HFF-Myc (cell line): ENCODE measurements at regions not wholly inside any gene's neighbourhood (a gene's known extent, or its start where the extent isn't known, plus 50 kb on each side); places are given as distances from the start of the nearest gene placed in this dataset.

Experiments
- DNase-seq: peaks from one replicate; pipeline ENCODE4 v3.0.0-alpha.2; 2011; ENCODE audit warnings: low read depth; ENCODE audit errors: extremely low read depth
- H3K4me3 ChIP-seq: replicated peaks from 2 replicates; pipeline ENCODE4 v1.5.1; 2011; ENCODE audit warnings: low read depth, mild to moderate bottlenecking, control low read depth, low read length
- CTCF ChIP-seq: IDR thresholded peaks from 2 replicates; pipeline ENCODE4 v1.5.1; 2012; ENCODE audit warnings: mild to moderate bottlenecking, low read depth, low read length, control low read depth; ENCODE audit errors: missing control alignments

DNA sequence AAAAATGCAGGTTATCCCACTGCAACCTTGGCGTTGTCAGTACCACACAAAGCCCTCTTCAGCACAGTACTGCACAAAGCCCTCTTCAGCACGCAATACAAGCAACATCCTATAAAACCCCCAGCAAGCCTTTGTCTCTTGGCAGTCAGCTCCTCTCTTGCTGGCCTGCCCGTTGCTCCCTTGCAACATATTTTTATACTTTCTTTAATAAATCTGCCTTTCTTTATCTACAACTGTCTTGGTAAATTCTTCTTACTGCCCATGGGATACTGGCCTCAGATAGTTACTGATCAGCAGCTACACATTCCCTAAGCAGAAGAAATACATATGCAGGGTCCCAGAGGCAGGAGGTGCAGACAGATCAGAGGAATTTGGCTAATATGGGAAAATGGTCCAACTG lies 70.5 kb upstream of the MAP3K4 start:
- no peak for DNase-seq

DNA sequence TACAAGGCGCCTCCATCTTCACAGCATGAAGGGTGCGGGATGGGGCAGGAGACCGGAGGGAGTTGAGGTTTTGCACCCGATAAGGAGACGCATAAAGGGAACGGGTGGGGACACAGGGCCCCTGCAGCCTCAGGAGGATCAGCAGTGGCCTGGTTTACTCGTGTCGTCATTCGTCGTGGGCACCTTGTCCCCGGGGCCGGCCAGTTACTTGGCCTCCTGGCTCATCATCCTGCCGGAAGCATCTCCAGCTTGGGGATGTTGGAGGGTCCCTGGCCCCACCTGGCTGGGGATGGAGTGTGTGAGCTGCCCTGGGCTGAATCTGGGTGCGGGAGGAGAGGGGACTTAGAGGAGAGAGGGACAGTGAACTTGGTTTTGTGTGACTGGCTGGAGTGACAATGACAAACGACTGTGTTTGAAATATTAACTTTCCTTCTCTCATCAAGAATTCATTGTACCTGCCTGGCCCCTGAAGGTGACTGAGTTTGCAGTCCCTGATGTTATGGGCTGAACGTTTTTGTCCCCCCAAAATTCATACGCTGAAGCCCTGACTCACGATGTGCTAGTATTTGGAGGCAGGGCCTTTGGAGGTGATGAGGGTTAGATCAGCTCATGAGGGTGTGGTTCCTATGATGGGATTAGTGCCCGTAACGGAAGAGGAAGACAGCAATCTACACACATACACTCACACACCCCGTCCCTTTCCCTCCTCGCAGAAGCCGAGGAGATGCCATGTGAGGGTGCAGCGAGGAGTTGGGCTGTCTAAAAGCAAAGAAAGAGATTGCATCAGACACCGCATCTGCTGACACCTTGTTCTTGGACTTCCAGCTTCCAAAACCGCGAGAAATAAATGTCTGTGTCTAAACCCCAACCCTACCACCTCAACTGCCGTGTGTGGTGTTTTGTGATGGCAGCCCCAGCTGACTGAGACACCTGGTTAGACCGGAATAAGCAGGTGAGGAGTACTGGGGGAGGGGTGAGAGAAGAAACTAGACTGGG lies 65.0 kb upstream of the MAP3K4 start:
- TF ChIP-seq CTCF: no peak
- H3K4me3 ChIP-seq: no peak overlapping the region
- no peak for DNase-seq

More for the DNA sequence above, 70.5 kb upstream of the MAP3K4 start:
- no peak for TF ChIP-seq CTCF
- no peak overlapping the region for H3K4me3 ChIP-seq

- no peak for TF ChIP-seq CTCF
- no peak overlapping the region for H3K4me3 ChIP-seq
- no peak for DNase-seq
Observed at GRCh38 chr6:160927416-160927815, 64.2 kb upstream of the MAP3K4 start.

DNA sequence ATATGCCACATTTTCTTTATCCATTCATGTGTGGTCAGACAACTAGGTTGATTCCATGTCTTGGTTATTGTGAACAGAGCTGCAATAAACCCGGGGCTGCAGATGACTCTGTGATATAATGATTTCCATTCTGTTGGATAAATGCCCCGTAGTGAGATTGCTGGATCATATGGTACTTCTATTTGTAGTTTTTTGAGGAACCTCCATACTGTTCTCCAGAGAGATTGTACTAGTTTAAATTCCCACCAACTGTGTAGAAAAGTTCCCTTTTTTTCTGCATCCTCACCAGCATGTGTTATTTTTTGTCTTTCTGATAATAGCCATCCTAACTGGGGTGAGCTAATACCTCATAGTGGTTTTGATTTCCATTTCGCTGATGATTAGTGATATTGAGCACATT lies 62.2 kb upstream of the MAP3K4 start:
- DNase-seq: no peak
- TF ChIP-seq CTCF: no peak
- no peak overlapping the region for H3K4me3 ChIP-seq

DNA sequence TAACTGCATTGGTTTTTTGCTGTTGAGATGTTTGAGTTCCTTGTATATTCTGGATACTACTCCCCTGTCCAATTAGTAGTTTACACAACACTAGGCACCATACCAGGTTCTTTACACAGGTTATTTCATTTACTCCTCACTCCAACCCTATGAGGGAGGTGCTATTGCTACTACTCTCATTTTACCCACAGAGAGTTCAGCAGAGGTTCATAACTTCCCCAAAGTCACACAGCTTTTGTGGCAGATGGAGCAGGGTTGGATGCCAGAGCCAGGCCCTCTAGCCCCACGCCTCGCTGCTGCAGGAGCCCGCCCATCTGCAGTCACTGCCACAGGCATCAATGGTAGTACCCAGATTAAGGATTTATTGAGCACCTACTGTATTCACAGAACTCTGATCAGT lies 61.7 kb upstream of the MAP3K4 start:
- no peak overlapping the region for H3K4me3 ChIP-seq
- no peak for DNase-seq
- no peak for TF ChIP-seq CTCF

DNA sequence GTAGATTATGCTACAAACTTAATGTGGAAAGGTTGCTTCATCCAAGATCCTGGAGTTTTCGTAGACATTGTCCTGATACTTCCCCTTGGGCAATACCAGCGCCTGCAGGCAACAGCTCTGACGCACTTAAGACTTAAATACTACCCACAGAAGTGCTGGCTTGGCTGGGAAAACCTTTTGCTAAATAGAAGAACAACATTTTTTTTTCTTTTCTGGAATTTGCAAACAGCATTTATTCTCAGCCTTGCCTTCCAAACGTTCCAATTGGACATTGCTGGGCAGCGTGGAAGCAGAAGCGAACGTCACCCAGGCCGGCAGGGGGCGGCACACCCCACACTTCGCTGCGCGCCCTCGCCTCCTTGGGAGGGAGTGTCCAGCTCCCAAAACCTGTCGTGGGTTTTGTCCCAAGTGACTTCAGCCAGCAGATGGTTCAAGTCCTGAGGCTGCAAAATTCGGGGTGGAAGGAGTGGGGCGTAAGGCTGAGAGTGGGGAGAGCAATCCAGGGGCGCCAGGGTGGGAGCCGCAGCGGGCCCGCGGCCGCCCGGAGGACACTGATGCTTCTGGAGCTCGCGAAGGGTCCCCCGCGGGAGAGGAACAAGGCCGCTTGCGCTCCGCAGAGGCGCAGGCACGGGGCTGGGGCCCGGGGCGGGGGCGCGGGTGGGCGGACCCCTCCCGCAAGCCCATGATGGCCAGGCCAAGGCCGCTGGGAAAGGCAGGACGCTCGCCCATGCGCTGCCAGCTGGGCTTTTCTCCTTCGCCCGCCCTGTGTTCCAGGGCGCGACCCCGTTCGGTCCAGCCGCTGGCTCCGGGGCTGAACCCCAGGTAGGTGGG lies 60.8 kb upstream of the MAP3K4 start:
- H3K4me3 ChIP-seq: peak overlapping the region; percentile 41
- peak; percentile 73 for TF ChIP-seq CTCF
- DNase-seq: peak; percentile 33
